Esophagus squamous epithelium (tissue), 4 donors: ENCODE measurements at regions not wholly inside any gene's neighbourhood (a gene's known extent, or its start where the extent isn't known, plus 50 kb on each side); places are given as distances from the start of the nearest gene placed in this dataset.

Experiments
- POLR2A ChIP-seq, 4 donors: fragments of 450-650 bp; IDR thresholded peaks; one replicate each; pipeline ENCODE4 v1.6.1; 2017; ENCODE audit warnings: antibody characterized with exemption in 4 of 4, mild to moderate bottlenecking in 4 of 4, moderate library complexity in 3 of 4
- TF ChIP-seq, protein P1 (sequence below), 6 experiments: fragments of 450-650 bp in 4 of 6; fragments of 200-600 bp in 2 of 6; sonication (generic) in 2 of 6; IDR thresholded peaks; one replicate each; pipeline ENCODE4 v1.5.1; 2016 to 2019; ENCODE audit warnings: antibody characterized with exemption in 6 of 6, mild to moderate bottlenecking in 4 of 6, moderate library complexity in 4 of 6

DNA sequence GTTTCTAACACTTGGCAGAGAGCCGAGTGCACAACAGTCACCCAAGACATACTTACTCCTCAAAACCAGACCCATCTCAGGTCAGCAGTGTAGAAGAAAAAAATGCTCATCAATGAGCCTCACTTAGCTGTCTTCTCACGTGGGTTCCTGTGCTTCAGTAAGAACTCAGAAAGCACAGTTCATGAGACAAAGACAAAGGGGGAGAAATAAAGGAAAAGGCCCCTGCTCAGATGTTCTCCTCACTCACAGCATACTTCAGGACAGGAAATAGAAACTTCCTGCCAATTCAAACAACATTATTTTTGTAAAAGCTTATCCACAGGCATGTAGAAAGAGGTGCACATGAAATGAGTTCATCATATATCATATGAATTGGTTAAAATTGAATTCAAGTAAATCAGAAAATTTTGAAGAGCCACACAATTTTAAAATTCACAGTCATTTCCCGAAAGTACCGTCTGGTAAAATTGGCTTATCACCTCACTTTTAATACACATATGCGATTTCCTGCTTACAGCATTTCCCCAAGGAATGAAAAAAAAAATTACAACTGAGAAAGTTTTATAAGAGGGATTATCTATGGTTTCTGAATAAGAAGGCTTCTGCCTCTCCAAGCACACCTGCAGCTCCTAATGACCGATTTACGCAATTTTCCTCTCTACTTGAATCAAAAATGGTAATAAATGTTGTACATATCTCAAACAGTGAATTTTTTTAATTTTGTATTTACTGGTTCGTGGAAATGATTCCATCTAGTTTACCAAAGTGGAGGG, 328.3 kb downstream of the TMEM167A start:
- TF ChIP-seq, protein P1, sequence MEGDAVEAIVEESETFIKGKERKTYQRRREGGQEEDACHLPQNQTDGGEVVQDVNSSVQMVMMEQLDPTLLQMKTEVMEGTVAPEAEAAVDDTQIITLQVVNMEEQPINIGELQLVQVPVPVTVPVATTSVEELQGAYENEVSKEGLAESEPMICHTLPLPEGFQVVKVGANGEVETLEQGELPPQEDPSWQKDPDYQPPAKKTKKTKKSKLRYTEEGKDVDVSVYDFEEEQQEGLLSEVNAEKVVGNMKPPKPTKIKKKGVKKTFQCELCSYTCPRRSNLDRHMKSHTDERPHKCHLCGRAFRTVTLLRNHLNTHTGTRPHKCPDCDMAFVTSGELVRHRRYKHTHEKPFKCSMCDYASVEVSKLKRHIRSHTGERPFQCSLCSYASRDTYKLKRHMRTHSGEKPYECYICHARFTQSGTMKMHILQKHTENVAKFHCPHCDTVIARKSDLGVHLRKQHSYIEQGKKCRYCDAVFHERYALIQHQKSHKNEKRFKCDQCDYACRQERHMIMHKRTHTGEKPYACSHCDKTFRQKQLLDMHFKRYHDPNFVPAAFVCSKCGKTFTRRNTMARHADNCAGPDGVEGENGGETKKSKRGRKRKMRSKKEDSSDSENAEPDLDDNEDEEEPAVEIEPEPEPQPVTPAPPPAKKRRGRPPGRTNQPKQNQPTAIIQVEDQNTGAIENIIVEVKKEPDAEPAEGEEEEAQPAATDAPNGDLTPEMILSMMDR (IDR thresholded peaks at IDR 0.05) = no peak
- TF ChIP-seq POLR2A (IDR thresholded peaks at IDR 0.05) = no peak
